ENCODE measurements at regions not wholly inside any gene's neighbourhood (a gene's known extent, or its start where the extent isn't known, plus 50 kb on each side); places are given as distances from the start of the nearest gene placed in this dataset.
"Not testable (repeated sequence)": the region's sequence is repeated elsewhere in the genome, so short reads cannot be mapped to it uniquely, and the experiment has no call there.

- no peak for DNase-seq
Observed at GRCh38 chr21:43286196-43286595, 117.4 kb downstream of the CRYAA start.

GRCh38 chr21:43284700-43285099 lies 115.9 kb downstream of the CRYAA start:
- DNase-seq: no peak

- no peak for DNase-seq
Observed at GRCh38 chr21:43284238-43284637, 115.4 kb downstream of the CRYAA start.

GRCh38 chr21:43283925-43284221 lies 115.1 kb downstream of the CRYAA start:
- DNase-seq: not testable (repeated sequence)

- no peak for DNase-seq
Observed at GRCh38 chr21:43283136-43283924, 114.5 kb downstream of the CRYAA start.

- DNase-seq: no peak
Observed at GRCh38 chr21:43282358-43283120, 113.7 kb downstream of the CRYAA start.

- DNase-seq: no peak
Observed at GRCh38 chr21:43281661-43282357, 113.0 kb downstream of the CRYAA start.

- no peak for DNase-seq
Observed at GRCh38 chr21:43280949-43281633, 112.3 kb downstream of the CRYAA start.

- no peak for DNase-seq
Observed at GRCh38 chr21:43279578-43279894, 110.7 kb downstream of the CRYAA start.

- no peak for DNase-seq
Observed at GRCh38 chr21:43278766-43279577, 110.2 kb downstream of the CRYAA start.

GRCh38 chr21:43278359-43278758 lies 109.6 kb downstream of the CRYAA start:
- no peak for DNase-seq

- DNase-seq: no peak
Observed at GRCh38 chr21:43277481-43278351, 108.9 kb downstream of the CRYAA start.

- DNase-seq: no peak
Observed at GRCh38 chr21:43276811-43277210, 108.0 kb downstream of the CRYAA start.

GRCh38 chr21:43275421-43276211 lies 106.8 kb downstream of the CRYAA start:
- no peak for DNase-seq

- DNase-seq: no peak
Observed at GRCh38 chr21:43274946-43275310, 106.1 kb downstream of the CRYAA start.

- no peak for DNase-seq
Observed at GRCh38 chr21:43274022-43274945, 105.5 kb downstream of the CRYAA start.

GRCh38 chr21:43273708-43274021 lies 104.9 kb downstream of the CRYAA start:
- no peak for DNase-seq

GRCh38 chr21:43273016-43273707 lies 104.4 kb downstream of the CRYAA start:
- DNase-seq: no peak

- no peak for DNase-seq
Observed at GRCh38 chr21:43272591-43272990, 103.8 kb downstream of the CRYAA start.

All from NCI-H1417 treated with DMSO at 0.1 percent for 48 hours (cell line).